Osteoblast (primary cell): ENCODE measurements at regions not wholly inside any gene's neighbourhood (a gene's known extent, or its start where the extent isn't known, plus 50 kb on each side); places are given as distances from the start of the nearest gene placed in this dataset.

Experiments
- DNase-seq: peaks from one replicate; pipeline ENCODE4 v3.0.0; 2011; ENCODE audit warnings: low spot score, mixed read lengths; ENCODE audit not compliant: insufficient read length; ENCODE audit errors: missing footprints
- H2AFZ ChIP-seq: 2 replicates; pipeline ENCODE4 v1.6.0; 2011; ENCODE audit warnings: mild to moderate bottlenecking, low read length
- H3K27ac ChIP-seq: 2 replicates; pipeline ENCODE4 v1.5.1; 2011; ENCODE audit warnings: mild to moderate bottlenecking, low read depth, low read length, moderate library complexity
- H3K27me3 ChIP-seq: 2 replicates; pipeline ENCODE4 v1.6.0; 2012; ENCODE audit warnings: mild to moderate bottlenecking, control low read depth, inconsistent platforms, low read length, moderate library complexity; ENCODE audit not compliant: insufficient read depth
- H3K36me3 ChIP-seq: 2 replicates; pipeline ENCODE4 v1.5.1; 2011; ENCODE audit warnings: mild to moderate bottlenecking, low read length, control low read depth, moderate library complexity; ENCODE audit not compliant: insufficient read depth
- H3K4me1 ChIP-seq: 2 replicates; pipeline ENCODE4 v1.5.1; 2011; ENCODE audit warnings: mild to moderate bottlenecking, low read length, control low read depth, moderate library complexity; ENCODE audit not compliant: insufficient read depth
- H3K4me2 ChIP-seq: 2 replicates; pipeline ENCODE4 v1.6.0; 2011; ENCODE audit warnings: mild to moderate bottlenecking, low read length; ENCODE audit not compliant: insufficient read depth
- H3K4me3 ChIP-seq: fragments of 200-600 bp; sonication (generic); 3 replicates; pipeline ENCODE4 v1.5.1; 2012; ENCODE audit warnings: mild to moderate bottlenecking, low read length, inconsistent platforms; ENCODE audit not compliant: insufficient read depth
- H3K79me2 ChIP-seq: 2 replicates; pipeline ENCODE4 v1.6.0; 2012; ENCODE audit warnings: mild to moderate bottlenecking, low read length, control low read depth, inconsistent platforms; ENCODE audit not compliant: insufficient read depth
- H3K9me3 ChIP-seq: 2 replicates; pipeline ENCODE4 v1.5.1; 2011; ENCODE audit warnings: low read depth, low read length, control low read depth
- H4K20me1 ChIP-seq: 2 replicates; pipeline ENCODE4 v1.6.0; 2012; ENCODE audit warnings: mild to moderate bottlenecking, low read length, control low read depth; ENCODE audit not compliant: insufficient read depth
- TF ChIP-seq, protein P1 (sequence below): IDR thresholded peaks from 2 replicates; pipeline ENCODE4 v1.5.1; 2011; ENCODE audit warnings: mild to moderate bottlenecking, low read depth, low read length, moderate library complexity; ENCODE audit errors: extremely low read depth

DNA sequence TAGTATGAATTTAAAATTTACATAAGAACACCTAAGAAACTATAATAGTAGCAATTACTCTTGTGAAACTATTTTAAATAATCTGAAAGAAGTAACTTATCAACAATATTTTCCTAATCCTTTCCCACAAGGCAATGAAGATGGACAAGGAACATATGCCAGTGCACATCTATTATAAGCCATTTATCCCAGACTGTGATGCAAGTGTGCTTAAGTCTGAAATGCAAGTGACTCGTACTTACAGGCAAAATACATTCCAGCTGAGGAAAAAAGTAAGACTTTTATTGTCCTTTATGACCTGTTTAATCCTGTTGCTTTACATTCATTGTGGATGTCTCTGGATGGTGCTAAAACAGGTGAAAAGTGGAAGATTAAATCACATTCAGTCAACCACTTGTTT, 709.4 kb downstream of the ZNF385D start:
- Histone ChIP-seq H3K4me2 (no peak overlapping the region), H3K36me3 (no peaks in the 10 kb centered on the region), H3K27ac (no peak overlapping the region), H3K79me2 (no peaks in the 10 kb centered on the region), H3K4me3 (no peak overlapping the region), H3K9me3 (no peaks in the 10 kb centered on the region), H3K27me3 (no peaks in the 10 kb centered on the region), H3K4me1 (no peaks in the 10 kb centered on the region), H2AFZ (no peak overlapping the region), H4K20me1 (no peaks in the 10 kb centered on the region)
- TF ChIP-seq, protein P1, sequence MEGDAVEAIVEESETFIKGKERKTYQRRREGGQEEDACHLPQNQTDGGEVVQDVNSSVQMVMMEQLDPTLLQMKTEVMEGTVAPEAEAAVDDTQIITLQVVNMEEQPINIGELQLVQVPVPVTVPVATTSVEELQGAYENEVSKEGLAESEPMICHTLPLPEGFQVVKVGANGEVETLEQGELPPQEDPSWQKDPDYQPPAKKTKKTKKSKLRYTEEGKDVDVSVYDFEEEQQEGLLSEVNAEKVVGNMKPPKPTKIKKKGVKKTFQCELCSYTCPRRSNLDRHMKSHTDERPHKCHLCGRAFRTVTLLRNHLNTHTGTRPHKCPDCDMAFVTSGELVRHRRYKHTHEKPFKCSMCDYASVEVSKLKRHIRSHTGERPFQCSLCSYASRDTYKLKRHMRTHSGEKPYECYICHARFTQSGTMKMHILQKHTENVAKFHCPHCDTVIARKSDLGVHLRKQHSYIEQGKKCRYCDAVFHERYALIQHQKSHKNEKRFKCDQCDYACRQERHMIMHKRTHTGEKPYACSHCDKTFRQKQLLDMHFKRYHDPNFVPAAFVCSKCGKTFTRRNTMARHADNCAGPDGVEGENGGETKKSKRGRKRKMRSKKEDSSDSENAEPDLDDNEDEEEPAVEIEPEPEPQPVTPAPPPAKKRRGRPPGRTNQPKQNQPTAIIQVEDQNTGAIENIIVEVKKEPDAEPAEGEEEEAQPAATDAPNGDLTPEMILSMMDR = no peak
- no peak for DNase-seq

DNA sequence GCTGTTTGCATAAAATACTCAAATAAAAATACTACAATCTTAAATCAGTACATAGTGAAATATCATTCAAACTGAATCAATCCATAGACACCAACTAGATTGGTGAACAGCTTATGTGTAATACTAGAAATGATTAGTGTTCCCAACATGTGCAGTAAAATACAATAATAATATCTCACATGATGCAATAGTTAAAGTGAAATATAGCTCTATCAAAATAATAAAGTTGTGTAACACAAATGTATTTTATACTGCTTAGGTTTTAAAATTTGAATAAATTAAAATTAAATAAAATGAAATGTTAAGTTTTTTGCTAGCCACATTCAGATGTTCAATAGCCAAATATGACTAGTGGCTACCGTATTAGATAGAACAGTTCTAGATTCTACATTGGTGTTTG, 714.1 kb downstream of the ZNF385D start:
- no peak for DNase-seq
- Histone ChIP-seq H3K4me2 (no peak overlapping the region), H3K27ac (no peak overlapping the region), H3K4me1 (no peaks in the 10 kb centered on the region), H3K4me3 (no peak overlapping the region), H4K20me1 (no peaks in the 10 kb centered on the region), H3K9me3 (no peaks in the 10 kb centered on the region), H3K36me3 (no peaks in the 10 kb centered on the region), H3K79me2 (no peaks in the 10 kb centered on the region), H2AFZ (no peak overlapping the region), H3K27me3 (no peaks in the 10 kb centered on the region)
- TF ChIP-seq, protein P1 = no peak

GRCh38 chr3:21028412-21028811, 722.6 kb downstream of the ZNF385D start:
- Histone ChIP-seq H3K27me3 (no peaks in the 10 kb centered on the region), H3K27ac (no peak overlapping the region), H4K20me1 (no peaks in the 10 kb centered on the region), H3K9me3 (peaks cover 2% of the 10 kb centered on the region), H2AFZ (no peak overlapping the region), H3K4me3 (no peak overlapping the region), H3K4me2 (no peak overlapping the region), H3K36me3 (no peaks in the 10 kb centered on the region), H3K4me1 (no peaks in the 10 kb centered on the region), H3K79me2 (no peaks in the 10 kb centered on the region)
- TF ChIP-seq, protein P1 = no peak
- no peak for DNase-seq

DNA sequence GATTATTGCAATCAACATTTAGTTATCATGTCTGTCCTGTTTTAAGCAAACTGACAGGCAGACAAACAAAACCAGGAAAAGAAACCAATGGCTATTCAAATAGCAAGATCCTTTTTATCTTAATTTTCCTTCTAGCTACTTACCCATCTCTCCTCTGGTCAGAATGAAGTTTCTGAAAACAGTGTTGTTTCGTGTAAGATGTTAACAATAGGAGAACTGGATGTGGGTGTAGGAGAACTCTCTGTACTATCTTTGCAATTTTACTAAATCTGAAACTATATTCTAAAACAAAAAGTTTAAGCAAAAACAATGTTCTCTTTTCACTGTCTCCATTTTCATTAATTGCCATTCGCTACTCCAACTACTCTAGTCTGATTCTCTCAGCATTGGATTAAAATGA, 726.4 kb downstream of the ZNF385D start:
- Histone ChIP-seq H3K4me1 (no peaks in the 10 kb centered on the region), H3K9me3 (no peaks in the 10 kb centered on the region), H3K4me3 (no peak overlapping the region), H2AFZ (no peak overlapping the region), H3K36me3 (no peaks in the 10 kb centered on the region), H3K27me3 (no peaks in the 10 kb centered on the region), H3K79me2 (no peaks in the 10 kb centered on the region), H3K4me2 (no peak overlapping the region), H3K27ac (no peak overlapping the region), H4K20me1 (no peaks in the 10 kb centered on the region)
- no peak for DNase-seq
- TF ChIP-seq, protein P1 = no peak
